GM12878 (cell line): ENCODE measurements at regions not wholly inside any gene's neighbourhood (a gene's known extent, or its start where the extent isn't known, plus 50 kb on each side); places are given as distances from the start of the nearest gene placed in this dataset.
A peak's percentile ranks its signal among the peaks of the same experiment; 100 is the strongest.

ENCODE experiments used
- ATAC-seq: fragments of 200-7000 bp; cut with Tn5 transposase; 3 replicates; pipeline ENCODE4 v1.9.1; 2020; ENCODE audit warnings: mild to moderate bottlenecking, moderate library complexity
- BruUV-seq: library from RNA; stranded (reverse); fragments of 400-500 nt; replicated peaks from 2 replicates; lab custom pipeline; 2021; lab: Mats Ljungman, UMichigan
- CTCF ChIA-PET: fragments of 300-600 bp; sonication (Branson Sonifier 250); formaldehyde crosslinking; extraction: SDS; loops from one replicate; lab custom pipeline; 2021; ENCODE audit warnings: inconsistent platforms; lab: Yijun Ruan, JAX
- POLR2A ChIA-PET: fragments of 350-600 bp; formaldehyde crosslinking; extraction: SDS; loops from one replicate; lab custom pipeline; 2021; ENCODE audit warnings: inconsistent platforms; lab: Charles Lee
- RAD21 ChIA-PET: fragments of 300-600 bp; sonication (Branson Sonifier 250); formaldehyde crosslinking; loops from one replicate; lab custom pipeline; 2023; ENCODE audit warnings: antibody characterized with exemption; ENCODE audit not compliant: unreplicated experiment; lab: Charles Lee
- SMC1A ChIA-PET: fragments of 300-600 bp; sonication (Branson Sonifier 250); formaldehyde crosslinking; loops from one replicate; lab custom pipeline; 2023; ENCODE audit not compliant: unreplicated experiment, uncharacterized antibody; lab: Charles Lee
- DNase-seq: peaks from one replicate; pipeline ENCODE4 v3.0.0-alpha.2; 2011; ENCODE audit warnings: low read depth, low spot score
- FAIRE-seq: peaks from 3 replicates; lab custom pipeline; 2011; peaks lifted over from hg19 to GRCh38; lab: Jason Lieb, UNC
- H2AFZ ChIP-seq: 2 replicates; pipeline ENCODE4 v1.6.0; 2011; ENCODE audit warnings: low read depth, low read length, control low read depth; ENCODE audit not compliant: control insufficient read depth
- H3K27ac ChIP-seq: 2 replicates; pipeline ENCODE4 v1.5.1; 2011; ENCODE audit warnings: control low read depth; ENCODE audit not compliant: control insufficient read depth, insufficient read depth
- H3K27me3 ChIP-seq, 2 experiments: replicated peaks in 1 of 2; 2 replicates each; pipeline versions ENCODE4 v1.6.0 to v1.6.1; 2011; ENCODE audit warnings: low read length in 1 of 2; ENCODE audit not compliant: control insufficient read depth in 2 of 2, insufficient read depth in 2 of 2
- H3K36me3 ChIP-seq, 2 experiments: 2 replicates each; pipeline ENCODE4 v1.5.1; 2011; ENCODE audit warnings: low read length in 1 of 2; ENCODE audit not compliant: control insufficient read depth in 2 of 2, insufficient read depth in 2 of 2
- H3K4me1 ChIP-seq: 2 replicates; pipeline ENCODE4 v1.6.1; 2011; ENCODE audit warnings: mild to moderate bottlenecking, low read length, moderate library complexity, mixed read lengths; ENCODE audit not compliant: control insufficient read depth, insufficient read depth
- H3K4me2 ChIP-seq: 2 replicates; pipeline ENCODE4 v1.6.0; 2011; ENCODE audit warnings: control low read depth; ENCODE audit not compliant: control insufficient read depth, insufficient read depth
- H3K4me3 ChIP-seq: fragments of 200-600 bp; sonication (generic); 2 replicates; pipeline ENCODE4 v1.5.1; 2016
- H3K79me2 ChIP-seq: 2 replicates; pipeline ENCODE4 v1.6.0; 2011; ENCODE audit warnings: low read length; ENCODE audit not compliant: control insufficient read depth, insufficient read depth
- H3K9ac ChIP-seq: 2 replicates; pipeline ENCODE4 v1.8.0; 2011; ENCODE audit warnings: low read length, control low read depth, mixed read lengths; ENCODE audit not compliant: control insufficient read depth, insufficient read depth
- H3K9me3 ChIP-seq: replicated peaks from 3 replicates; pipeline ENCODE4 v1.5.1; 2011; ENCODE audit warnings: mild to moderate bottlenecking, low read length; ENCODE audit not compliant: control insufficient read depth, insufficient read depth
- H4K20me1 ChIP-seq: 2 replicates; pipeline ENCODE4 v1.6.0; 2011; ENCODE audit not compliant: control insufficient read depth, insufficient read depth
- BACH1 ChIP-seq: fragments of 450-650 bp; IDR thresholded peaks from 2 replicates; pipeline ENCODE4 v1.6.1; 2017; ENCODE audit warnings: mild to moderate bottlenecking, borderline replicate concordance
- CEBPB ChIP-seq, 2 experiments: fragments of 150-350 bp in 1 of 2; IDR thresholded peaks; 2 replicates each; pipeline ENCODE4 v1.6.1; 2012 to 2014; ENCODE audit warnings: low read depth in 2 of 2, low read length in 2 of 2, borderline replicate concordance in 1 of 2, inconsistent platforms in 1 of 2
- DPF2 ChIP-seq: fragments of 450-650 bp; IDR thresholded peaks from 2 replicates; pipeline ENCODE4 v1.6.1; 2017; ENCODE audit warnings: mild to moderate bottlenecking
- HCFC1 ChIP-seq: fragments of 150-350 bp; IDR thresholded peaks from 2 replicates; pipeline ENCODE4 v1.6.1; 2014; ENCODE audit warnings: low read length
- IKZF2 ChIP-seq, 2 experiments: fragments of 450-650 bp; IDR thresholded peaks; 2 replicates each; pipeline ENCODE4 v1.6.1; 2017; ENCODE audit warnings: mild to moderate bottlenecking in 2 of 2, moderate library complexity in 2 of 2
- IRF4 ChIP-seq: IDR thresholded peaks from 2 replicates; pipeline ENCODE4 v1.6.1; 2011; ENCODE audit warnings: low read depth, low read length
- KLF5 ChIP-seq: fragments of 450-650 bp; IDR thresholded peaks from 2 replicates; pipeline ENCODE4 v1.6.1; 2014; ENCODE audit warnings: mild to moderate bottlenecking; ENCODE audit not compliant: partially characterized antibody
- MTA2 ChIP-seq: fragments of 450-650 bp; IDR thresholded peaks from 2 replicates; pipeline ENCODE4 v1.6.1; 2016; ENCODE audit warnings: low read depth, mild to moderate bottlenecking, moderate library complexity
- NFIC ChIP-seq: IDR thresholded peaks from 2 replicates; pipeline ENCODE4 v1.6.1; 2012; ENCODE audit warnings: low read depth, mild to moderate bottlenecking, inconsistent platforms, low read length, moderate library complexity
- NR2C1 ChIP-seq: fragments of 450-650 bp; IDR thresholded peaks from 2 replicates; pipeline ENCODE4 v1.6.1; 2017; ENCODE audit warnings: antibody characterized with exemption, mild to moderate bottlenecking, moderate library complexity
- POU2F2 ChIP-seq: IDR thresholded peaks from 3 replicates; pipeline ENCODE4 v1.6.1; 2011; ENCODE audit warnings: low read depth, mild to moderate bottlenecking, low read length, borderline replicate concordance
- SIN3A ChIP-seq: IDR thresholded peaks from 2 replicates; pipeline ENCODE4 v1.6.1; 2012; ENCODE audit warnings: low read depth, low read length, improper control_type of control experiment
- SIX5 ChIP-seq: IDR thresholded peaks from 2 replicates; pipeline ENCODE4 v1.6.1; 2011; ENCODE audit warnings: mild to moderate bottlenecking, low read depth, low read length, moderate library complexity; ENCODE audit not compliant: severe bottlenecking
- WGBS: methylation state at CpG from one replicate; pipeline ENCODE4 v1.1.6; 2016; ENCODE audit warnings: low lambda C conversion rate; ENCODE audit not compliant: insufficient replicate concordance, insufficient coverage; ENCODE audit errors: missing lambda C conversion rate; 5-methylcytosine and 5-hydroxymethylcytosine counted together
- in situ Hi-C: fragments of 300-500 bp; cut with MboI; formaldehyde crosslinking; loops from 9 replicates; pipeline ENCODE4 v1.14.3; 2018; ENCODE audit warnings: mixed read lengths
- intact Hi-C: fragments of 100-400 bp; cut with micrococcal nuclease; formaldehyde crosslinking; loops from one replicate; pipeline ENCODE4 v1.14.2; 2022; ENCODE audit not compliant: unreplicated experiment
- TF ChIP-seq, protein P1 (sequence below): IDR thresholded peaks from 2 replicates; pipeline ENCODE4 v1.6.1; 2012; ENCODE audit warnings: low read length, inconsistent platforms
- TF ChIP-seq, protein P2 (sequence below): IDR thresholded peaks from 2 replicates; pipeline ENCODE4 v1.6.1; 2011; ENCODE audit warnings: mild to moderate bottlenecking, low read depth, low read length, moderate library complexity; ENCODE audit not compliant: insufficient replicate concordance
- TF ChIP-seq, protein P3 (sequence below): IDR thresholded peaks from 2 replicates; pipeline ENCODE4 v1.6.1; 2012; ENCODE audit warnings: low read depth, low read length, improper control_type of control experiment
- TF ChIP-seq, protein P4 (sequence below): fragments of 450-650 bp; IDR thresholded peaks from 2 replicates; pipeline ENCODE4 v1.6.1; 2014; ENCODE audit warnings: mild to moderate bottlenecking

DNA sequence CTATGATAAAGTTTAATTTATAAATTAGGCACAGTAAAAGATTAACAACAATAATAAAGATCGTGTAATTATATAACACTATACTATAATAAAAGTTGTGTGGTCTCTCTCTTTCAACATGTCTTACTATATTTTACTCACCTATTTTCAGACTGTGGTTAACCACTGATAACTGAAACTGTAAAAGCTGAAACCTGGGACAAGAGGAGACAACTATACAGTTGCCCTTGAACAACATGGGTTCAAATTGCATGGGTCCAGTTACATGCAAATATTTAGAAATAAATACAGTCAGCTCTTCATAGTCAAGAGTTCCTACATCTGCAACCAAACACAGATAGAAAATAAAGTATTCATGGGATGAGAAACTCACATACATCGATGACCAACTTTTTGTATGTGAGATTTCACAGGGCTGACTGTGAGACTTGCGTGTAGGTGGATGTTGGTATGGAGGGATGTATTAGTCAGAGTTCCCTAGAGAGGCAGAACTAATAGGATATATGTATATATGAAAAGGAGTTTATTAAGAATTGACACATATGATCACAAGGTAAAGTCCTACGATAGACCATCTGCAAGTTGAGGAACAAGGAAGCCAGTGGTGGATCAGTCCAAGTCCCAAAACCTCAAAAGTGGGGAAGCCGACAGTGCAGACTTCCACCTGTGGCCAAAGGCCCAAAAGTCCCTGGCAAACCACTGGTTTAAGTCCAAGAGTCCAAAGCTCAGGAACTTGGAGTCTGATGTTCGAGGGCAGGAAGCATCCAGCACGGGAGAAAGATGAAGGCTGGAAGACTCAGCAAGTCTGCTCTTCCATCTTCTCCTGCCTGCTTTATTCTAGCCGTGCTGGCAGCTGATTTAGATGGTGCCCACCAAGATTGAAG, 359.5 kb downstream of the INSC start (continued):
- TF ChIP-seq, protein P1, sequence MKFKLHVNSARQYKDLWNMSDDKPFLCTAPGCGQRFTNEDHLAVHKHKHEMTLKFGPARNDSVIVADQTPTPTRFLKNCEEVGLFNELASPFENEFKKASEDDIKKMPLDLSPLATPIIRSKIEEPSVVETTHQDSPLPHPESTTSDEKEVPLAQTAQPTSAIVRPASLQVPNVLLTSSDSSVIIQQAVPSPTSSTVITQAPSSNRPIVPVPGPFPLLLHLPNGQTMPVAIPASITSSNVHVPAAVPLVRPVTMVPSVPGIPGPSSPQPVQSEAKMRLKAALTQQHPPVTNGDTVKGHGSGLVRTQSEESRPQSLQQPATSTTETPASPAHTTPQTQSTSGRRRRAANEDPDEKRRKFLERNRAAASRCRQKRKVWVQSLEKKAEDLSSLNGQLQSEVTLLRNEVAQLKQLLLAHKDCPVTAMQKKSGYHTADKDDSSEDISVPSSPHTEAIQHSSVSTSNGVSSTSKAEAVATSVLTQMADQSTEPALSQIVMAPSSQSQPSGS = peak; percentile 63
- TF ChIP-seq SIN3A (no peak), HCFC1 (no peak), NFIC (peak; percentile 66), IKZF2 (IDR thresholded peaks at IDR 0.05) (peak in 1 of 2 experiments; percentile 51; a peak in 2 of 4 replicates)

DNA sequence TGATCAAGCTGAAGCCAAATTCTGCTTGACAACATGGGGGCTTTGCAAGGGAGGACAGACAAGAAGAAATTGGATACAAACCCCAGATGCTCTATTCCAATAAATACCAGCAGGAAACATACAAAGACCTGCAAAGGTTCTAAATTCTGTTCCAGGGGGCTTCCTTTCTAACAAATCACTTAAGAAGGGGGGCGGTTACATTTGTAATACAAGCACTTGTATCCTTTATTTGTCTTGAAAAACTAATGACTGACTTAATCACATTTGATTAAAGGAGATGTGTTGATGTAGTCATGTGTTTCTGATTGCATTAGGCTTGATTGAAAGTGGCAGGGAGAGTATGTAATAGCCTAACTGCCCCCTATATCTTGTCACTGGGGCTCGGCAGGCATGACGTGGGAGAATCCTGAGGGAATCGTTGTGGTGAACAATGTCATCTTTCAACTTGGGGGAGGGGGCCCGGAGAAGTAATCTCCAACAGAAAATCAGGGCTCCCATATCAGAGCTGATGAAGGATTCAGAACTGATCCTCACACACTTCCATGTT, 361.7 kb downstream of the INSC start:
- in situ Hi-C loops (no loop called here), intact Hi-C loops (no loop called here)
- no peak for ATAC-seq
- no peak for FAIRE-seq
- ChIA-PET CTCF (interaction anchor here (1.0 kb wide), 1 partner anchor 13 kb away, joined by 3 read pairs; no protein-coding TSS in a partner anchor), RAD21 (no interaction called here), POLR2A (no interaction called here), SMC1A (no interaction called here)
- H3K4me1 ChIP-seq = no peaks in the 10 kb centered on the region
- H2AFZ ChIP-seq = no peak overlapping the region
- no TSS peak for BruUV-seq
- no peaks in the 10 kb centered on the region for H4K20me1 ChIP-seq
- H3K79me2 ChIP-seq = no peaks in the 10 kb centered on the region
- H3K9ac ChIP-seq = no peak overlapping the region
- H3K36me3 ChIP-seq = no peaks in the 10 kb centered on the region
- 21% methylated on average over 5 of the region's 5 CpGs for WGBS
- no peak overlapping the region for H3K4me3 ChIP-seq
- H3K4me2 ChIP-seq = no peak overlapping the region
- no peaks in the 10 kb centered on the region for H3K9me3 ChIP-seq
- H3K27me3 ChIP-seq = no peaks in the 10 kb centered on the region; a peak in 1 of 4 replicates
- no peak overlapping the region for H3K27ac ChIP-seq
- DNase-seq = no peak
- TF ChIP-seq SIX5 = no peak
- TF ChIP-seq, protein P2, sequence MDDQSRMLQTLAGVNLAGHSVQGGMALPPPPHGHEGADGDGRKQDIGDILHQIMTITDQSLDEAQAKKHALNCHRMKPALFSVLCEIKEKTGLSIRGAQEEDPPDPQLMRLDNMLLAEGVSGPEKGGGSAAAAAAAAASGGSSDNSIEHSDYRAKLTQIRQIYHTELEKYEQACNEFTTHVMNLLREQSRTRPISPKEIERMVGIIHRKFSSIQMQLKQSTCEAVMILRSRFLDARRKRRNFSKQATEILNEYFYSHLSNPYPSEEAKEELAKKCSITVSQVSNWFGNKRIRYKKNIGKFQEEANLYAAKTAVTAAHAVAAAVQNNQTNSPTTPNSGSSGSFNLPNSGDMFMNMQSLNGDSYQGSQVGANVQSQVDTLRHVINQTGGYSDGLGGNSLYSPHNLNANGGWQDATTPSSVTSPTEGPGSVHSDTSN = no peak
- no peak for TF ChIP-seq MTA2
- no peak for TF ChIP-seq BACH1
- TF ChIP-seq, protein P3, sequence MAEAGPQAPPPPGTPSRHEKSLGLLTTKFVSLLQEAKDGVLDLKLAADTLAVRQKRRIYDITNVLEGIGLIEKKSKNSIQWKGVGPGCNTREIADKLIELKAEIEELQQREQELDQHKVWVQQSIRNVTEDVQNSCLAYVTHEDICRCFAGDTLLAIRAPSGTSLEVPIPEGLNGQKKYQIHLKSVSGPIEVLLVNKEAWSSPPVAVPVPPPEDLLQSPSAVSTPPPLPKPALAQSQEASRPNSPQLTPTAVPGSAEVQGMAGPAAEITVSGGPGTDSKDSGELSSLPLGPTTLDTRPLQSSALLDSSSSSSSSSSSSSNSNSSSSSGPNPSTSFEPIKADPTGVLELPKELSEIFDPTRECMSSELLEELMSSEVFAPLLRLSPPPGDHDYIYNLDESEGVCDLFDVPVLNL = no peak
- no peak for TF ChIP-seq IRF4
- no peak for TF ChIP-seq CEBPB (IDR thresholded peaks at IDR 0.05; ENCODE audit: borderline replicate concordance in 1 of 2, low read depth in 2 of 2, low read length in 2 of 2)
- no peak for TF ChIP-seq DPF2
- TF ChIP-seq, protein P4, sequence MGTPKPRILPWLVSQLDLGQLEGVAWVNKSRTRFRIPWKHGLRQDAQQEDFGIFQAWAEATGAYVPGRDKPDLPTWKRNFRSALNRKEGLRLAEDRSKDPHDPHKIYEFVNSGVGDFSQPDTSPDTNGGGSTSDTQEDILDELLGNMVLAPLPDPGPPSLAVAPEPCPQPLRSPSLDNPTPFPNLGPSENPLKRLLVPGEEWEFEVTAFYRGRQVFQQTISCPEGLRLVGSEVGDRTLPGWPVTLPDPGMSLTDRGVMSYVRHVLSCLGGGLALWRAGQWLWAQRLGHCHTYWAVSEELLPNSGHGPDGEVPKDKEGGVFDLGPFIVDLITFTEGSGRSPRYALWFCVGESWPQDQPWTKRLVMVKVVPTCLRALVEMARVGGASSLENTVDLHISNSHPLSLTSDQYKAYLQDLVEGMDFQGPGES = no peak
- no peak for TF ChIP-seq POU2F2
- no peak for TF ChIP-seq NR2C1
- TF ChIP-seq KLF5 = no peak
